Upper lobe of right lung (tissue), 1 donor: ENCODE measurements at regions not wholly inside any gene's neighbourhood (a gene's known extent, or its start where the extent isn't known, plus 50 kb on each side); places are given as distances from the start of the nearest gene placed in this dataset.

Experiments
- ATAC-seq: fragments of 200-7000 bp; cut with Tn5 transposase; one replicate; pipeline ENCODE4 v1.9.1; 2020; ENCODE audit warnings: mild to moderate bottlenecking, moderate library complexity
- DNase-seq: peaks from one replicate; pipeline ENCODE4 v3.0.0-alpha.2; 2020
- H3K27ac ChIP-seq: fragments of 200-600 bp; one replicate; pipeline ENCODE4 v1.8.0; 2022
- H3K27me3 ChIP-seq: fragments of 200-600 bp; one replicate; pipeline ENCODE4 v1.8.0; 2022; ENCODE audit warnings: mild to moderate bottlenecking
- H3K36me3 ChIP-seq: fragments of 200-600 bp; one replicate; pipeline ENCODE4 v1.8.0; 2022
- H3K4me1 ChIP-seq: fragments of 200-600 bp; one replicate; pipeline ENCODE4 v1.8.0; 2022
- H3K4me3 ChIP-seq: fragments of 200-600 bp; one replicate; pipeline ENCODE4 v1.8.0; 2022; ENCODE audit warnings: mild to moderate bottlenecking
- H3K9me3 ChIP-seq: fragments of 200-600 bp; one replicate; pipeline ENCODE4 v1.8.0; 2022
- intact Hi-C: fragments of 100-400 bp; cut with DNase I; formaldehyde crosslinking; loops from one replicate; pipeline ENCODE4 v1.11.0; 2022
- TF ChIP-seq, protein P1 (sequence below): fragments of 200-600 bp; IDR thresholded peaks from one replicate; pipeline ENCODE4 v1.8.0; 2022; ENCODE audit warnings: antibody characterized with exemption
- donor health status: DM: no; HTN: yes; CAD: no; lungs with severe emphysema.

DNA sequence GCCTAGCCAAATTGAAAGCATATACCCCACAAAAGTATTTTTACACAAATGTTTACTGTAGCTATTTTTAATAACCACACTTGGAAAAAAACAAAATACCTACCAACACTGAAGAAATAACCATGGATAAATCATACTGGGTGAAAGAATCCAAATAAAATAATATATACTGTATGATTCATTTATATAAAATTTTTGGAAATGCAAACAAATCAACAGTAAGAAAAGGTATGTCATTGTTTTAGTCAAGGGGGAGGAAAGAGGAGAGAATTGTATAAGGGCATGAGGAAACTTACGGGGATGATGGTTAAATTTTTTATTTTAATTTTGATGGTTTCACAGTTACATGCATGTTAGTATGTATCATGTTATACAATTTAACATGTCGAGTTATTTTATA lies 557.8 kb downstream of the TECRL start:
- H3K9me3 ChIP-seq = no peaks in the 10 kb centered on the region
- TF ChIP-seq, protein P1, sequence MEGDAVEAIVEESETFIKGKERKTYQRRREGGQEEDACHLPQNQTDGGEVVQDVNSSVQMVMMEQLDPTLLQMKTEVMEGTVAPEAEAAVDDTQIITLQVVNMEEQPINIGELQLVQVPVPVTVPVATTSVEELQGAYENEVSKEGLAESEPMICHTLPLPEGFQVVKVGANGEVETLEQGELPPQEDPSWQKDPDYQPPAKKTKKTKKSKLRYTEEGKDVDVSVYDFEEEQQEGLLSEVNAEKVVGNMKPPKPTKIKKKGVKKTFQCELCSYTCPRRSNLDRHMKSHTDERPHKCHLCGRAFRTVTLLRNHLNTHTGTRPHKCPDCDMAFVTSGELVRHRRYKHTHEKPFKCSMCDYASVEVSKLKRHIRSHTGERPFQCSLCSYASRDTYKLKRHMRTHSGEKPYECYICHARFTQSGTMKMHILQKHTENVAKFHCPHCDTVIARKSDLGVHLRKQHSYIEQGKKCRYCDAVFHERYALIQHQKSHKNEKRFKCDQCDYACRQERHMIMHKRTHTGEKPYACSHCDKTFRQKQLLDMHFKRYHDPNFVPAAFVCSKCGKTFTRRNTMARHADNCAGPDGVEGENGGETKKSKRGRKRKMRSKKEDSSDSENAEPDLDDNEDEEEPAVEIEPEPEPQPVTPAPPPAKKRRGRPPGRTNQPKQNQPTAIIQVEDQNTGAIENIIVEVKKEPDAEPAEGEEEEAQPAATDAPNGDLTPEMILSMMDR = no peak
- no peaks in the 10 kb centered on the region for H3K36me3 ChIP-seq
- intact Hi-C loops = no loop called here
- DNase-seq = no peak
- H3K4me3 ChIP-seq = no peak overlapping the region
- no peak for ATAC-seq
- no peaks in the 10 kb centered on the region for H3K27me3 ChIP-seq
- no peaks in the 10 kb centered on the region for H3K4me1 ChIP-seq
- no peak overlapping the region for H3K27ac ChIP-seq

DNA sequence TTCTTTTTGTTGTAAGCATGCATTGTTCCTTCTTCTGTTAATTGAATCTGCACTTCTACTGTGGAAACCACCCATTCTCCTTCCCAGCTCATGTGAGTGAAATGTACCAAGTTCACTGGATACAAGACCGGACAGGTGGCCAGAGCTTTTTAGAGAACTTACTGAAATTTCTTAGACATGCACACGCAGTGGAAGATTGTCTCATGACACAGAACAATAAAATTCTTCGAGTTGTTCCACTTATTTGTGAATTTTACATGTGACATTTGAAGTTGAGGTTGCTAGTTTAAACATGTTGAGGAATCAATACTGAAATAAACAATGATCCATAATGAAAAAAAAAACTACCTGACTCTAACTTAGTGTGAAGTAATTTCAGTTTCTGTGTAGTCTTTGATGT lies 568.0 kb downstream of the TECRL start:
- H3K27me3 ChIP-seq = no peaks in the 10 kb centered on the region
- TF ChIP-seq, protein P1 = no peak
- H3K4me3 ChIP-seq = no peak overlapping the region
- no peaks in the 10 kb centered on the region for H3K4me1 ChIP-seq
- no peak overlapping the region for H3K27ac ChIP-seq
- no peaks in the 10 kb centered on the region for H3K36me3 ChIP-seq
- DNase-seq (no peak), ATAC-seq (no peak)
- H3K9me3 ChIP-seq = no peaks in the 10 kb centered on the region
- intact Hi-C loops = no loop called here

DNA sequence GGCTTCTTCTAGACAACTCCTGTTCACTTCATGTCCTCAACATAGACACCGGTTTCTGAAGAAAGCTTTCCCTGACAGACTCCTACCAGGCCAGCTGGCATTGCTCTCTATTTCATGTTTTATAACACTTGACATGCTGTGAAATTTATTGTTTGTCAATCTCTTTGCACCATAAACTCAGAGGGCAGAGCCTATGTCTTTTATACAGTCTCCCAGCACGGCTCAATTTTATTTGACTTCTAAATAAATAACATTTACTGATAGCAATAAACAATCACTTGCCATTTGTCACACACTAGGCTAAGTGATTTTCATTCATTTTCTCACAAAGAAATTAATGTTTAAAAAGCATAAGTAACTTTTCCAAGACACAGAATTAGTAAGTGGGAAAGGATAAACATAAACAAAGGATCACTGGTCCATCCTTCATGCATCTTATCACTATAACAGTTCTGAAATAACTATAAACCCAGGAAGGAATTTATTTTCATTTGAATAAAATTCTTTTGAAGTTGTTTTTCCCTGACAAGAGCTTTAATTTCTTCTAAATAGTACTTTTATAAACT lies 577.6 kb downstream of the TECRL start:
- no peaks in the 10 kb centered on the region for H3K9me3 ChIP-seq
- H3K4me3 ChIP-seq = no peak overlapping the region
- no peaks in the 10 kb centered on the region for H3K4me1 ChIP-seq
- intact Hi-C loops = no loop called here
- H3K27me3 ChIP-seq = no peaks in the 10 kb centered on the region
- DNase-seq (no peak), ATAC-seq (no peak)
- H3K27ac ChIP-seq = no peak overlapping the region
- TF ChIP-seq, protein P1 = no peak
- H3K36me3 ChIP-seq = no peaks in the 10 kb centered on the region

DNA sequence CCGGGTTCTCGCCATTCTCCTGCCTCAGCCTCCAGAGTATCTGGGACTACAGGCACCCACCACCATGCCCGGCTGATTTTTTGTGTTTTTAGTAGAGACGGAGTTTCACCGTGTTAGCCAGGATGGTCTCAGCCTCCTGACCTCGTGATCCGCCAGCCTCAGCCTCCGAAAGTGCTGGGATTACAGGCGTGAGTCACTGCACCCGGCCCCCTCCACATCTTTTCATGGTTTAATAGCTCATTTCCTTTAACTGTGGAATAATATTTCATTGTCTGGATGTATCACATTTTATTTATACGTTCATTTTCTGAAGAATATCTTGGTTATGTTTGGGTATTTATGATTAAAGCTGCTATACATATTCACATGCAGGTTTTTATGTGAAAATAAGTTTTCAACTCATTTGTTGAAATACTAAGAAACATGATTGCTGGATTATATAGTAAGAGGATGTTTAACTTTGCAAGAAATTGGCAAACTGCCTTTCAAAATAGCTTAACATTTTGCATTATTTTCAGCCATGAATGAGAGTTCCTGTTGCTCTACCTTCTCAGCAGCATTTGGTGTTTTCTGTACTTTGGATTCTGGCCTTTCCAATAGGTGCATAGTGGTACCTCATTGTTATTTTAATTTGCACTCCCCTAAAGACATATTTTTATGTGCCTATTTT lies 591.9 kb downstream of the TECRL start:
- DNase-seq (no peak), ATAC-seq (no peak)
- Histone ChIP-seq H3K36me3 (no peaks in the 10 kb centered on the region), H3K9me3 (no peaks in the 10 kb centered on the region), H3K27ac (no peak overlapping the region), H3K4me1 (no peaks in the 10 kb centered on the region), H3K27me3 (no peaks in the 10 kb centered on the region), H3K4me3 (no peak overlapping the region)
- intact Hi-C loops = no loop called here
- TF ChIP-seq, protein P1 = no peak

DNA sequence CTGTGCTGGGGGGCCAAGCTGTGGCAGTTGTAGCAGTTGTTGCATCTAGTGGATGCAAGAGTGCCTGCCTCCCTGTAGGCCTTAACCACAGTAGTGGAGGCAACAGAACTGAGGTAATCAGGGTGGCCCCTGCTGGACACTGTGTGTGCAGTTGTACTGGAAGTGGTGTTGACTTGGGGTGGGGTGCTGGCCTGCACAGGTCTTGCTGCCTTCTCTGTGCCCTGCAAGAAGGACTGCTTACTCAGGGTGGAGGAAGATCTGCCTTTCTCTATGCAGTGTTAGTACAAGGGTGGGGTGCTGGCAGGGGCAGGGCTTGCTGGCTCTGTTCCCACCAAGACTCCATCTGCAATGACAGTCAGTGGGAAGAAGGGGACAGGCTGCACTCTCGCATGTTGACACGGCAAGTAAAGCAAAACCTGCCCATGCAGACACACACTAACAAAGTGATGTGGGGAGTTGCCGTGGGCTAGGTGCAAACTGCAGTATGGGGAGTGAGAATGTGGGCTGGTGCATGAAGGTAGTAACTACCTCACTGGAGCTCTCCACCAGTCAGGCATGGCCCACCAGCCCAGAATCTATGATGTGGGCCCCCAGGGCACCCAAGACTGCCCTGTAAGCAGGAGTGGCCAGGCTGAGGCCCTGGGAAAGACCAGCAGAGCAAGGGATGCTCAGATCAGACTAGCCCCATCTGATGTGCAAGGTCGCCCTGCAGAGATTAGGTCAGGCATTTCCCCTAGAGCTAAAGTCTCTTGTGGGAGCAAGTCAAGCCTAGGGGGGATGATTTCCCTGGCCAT lies 594.9 kb downstream of the TECRL start:
- intact Hi-C loops = no loop called here
- Histone ChIP-seq H3K9me3 (no peaks in the 10 kb centered on the region), H3K27ac (no peak overlapping the region), H3K4me1 (no peaks in the 10 kb centered on the region), H3K36me3 (no peaks in the 10 kb centered on the region), H3K27me3 (no peaks in the 10 kb centered on the region), H3K4me3 (no peak overlapping the region)
- TF ChIP-seq, protein P1 = no peak
- DNase-seq (peak; percentile 51), ATAC-seq (peak; percentile 41)
